H9 (cell line): ENCODE measurements at regions not wholly inside any gene's neighbourhood (a gene's known extent, or its start where the extent isn't known, plus 50 kb on each side); places are given as distances from the start of the nearest gene placed in this dataset.

Experiments used
- DNase-seq: peaks from one replicate; pipeline ENCODE4 v3.0.0-alpha.2; 2017
- H2AFZ ChIP-seq: one replicate; pipeline ENCODE4 v1.6.1; 2013; ENCODE audit warnings: mild to moderate bottlenecking, low read length, control low read depth, moderate library complexity
- H2AK5ac ChIP-seq: 2 replicates; pipeline ENCODE4 v1.6.1; 2013; ENCODE audit warnings: low read length, control low read depth, mixed read lengths; ENCODE audit not compliant: insufficient read length
- H2BK120ac ChIP-seq: one replicate; pipeline ENCODE4 v1.6.1; 2013; ENCODE audit warnings: low read depth, mild to moderate bottlenecking, low read length, control low read depth, inconsistent platforms; ENCODE audit not compliant: poor library complexity, severe bottlenecking
- H2BK12ac ChIP-seq: 2 replicates; pipeline ENCODE4 v1.6.1; 2013; ENCODE audit warnings: low read length, control low read depth, mixed read lengths, low read depth; ENCODE audit not compliant: insufficient read length
- H2BK15ac ChIP-seq: 2 replicates; pipeline ENCODE4 v1.6.1; 2013; ENCODE audit warnings: low read depth, low read length, control low read depth
- H2BK20ac ChIP-seq: one replicate; pipeline ENCODE4 v1.6.1; 2013; ENCODE audit warnings: low read depth, mild to moderate bottlenecking, low read length, control low read depth, inconsistent platforms; ENCODE audit not compliant: poor library complexity, severe bottlenecking
- H2BK5ac ChIP-seq: 2 replicates; pipeline ENCODE4 v1.6.1; 2013; ENCODE audit warnings: low read length, control low read depth, mixed read lengths; ENCODE audit not compliant: insufficient read length
- H3K14ac ChIP-seq: 2 replicates; pipeline ENCODE4 v1.6.1; 2013; ENCODE audit warnings: low read length, control low read depth; ENCODE audit not compliant: insufficient read depth
- H3K18ac ChIP-seq: 2 replicates; pipeline ENCODE4 v1.6.1; 2013; ENCODE audit warnings: low read depth, mild to moderate bottlenecking, mixed read lengths, low read length, control low read depth; ENCODE audit not compliant: insufficient read length
- H3K23ac ChIP-seq: 2 replicates; pipeline ENCODE4 v1.6.1; 2013; ENCODE audit warnings: low read length, control low read depth, mixed read lengths, low read depth; ENCODE audit not compliant: insufficient read length
- H3K23me2 ChIP-seq: 2 replicates; pipeline ENCODE4 v1.6.1; 2013; ENCODE audit warnings: low read depth, mild to moderate bottlenecking, mixed read lengths, low read length, control low read depth; ENCODE audit not compliant: insufficient read length, poor library complexity, severe bottlenecking
- H3K27ac ChIP-seq: 2 replicates; pipeline ENCODE4 v1.5.1; 2013; ENCODE audit warnings: low read length, control low read depth, mixed read lengths, low read depth; ENCODE audit not compliant: insufficient read length
- H3K27me3 ChIP-seq: 2 replicates; pipeline ENCODE4 v1.6.1; 2013; ENCODE audit warnings: low read length, control low read depth, inconsistent platforms; ENCODE audit not compliant: insufficient read depth
- H3K4ac ChIP-seq: 2 replicates; pipeline ENCODE4 v1.6.1; 2013; ENCODE audit warnings: low read depth, mild to moderate bottlenecking, control low read depth, inconsistent platforms, low read length, moderate library complexity
- H3K4me1 ChIP-seq: 2 replicates; pipeline ENCODE4 v1.6.1; 2013; ENCODE audit warnings: low read length, control low read depth, inconsistent platforms; ENCODE audit not compliant: insufficient read depth
- H3K4me2 ChIP-seq: 2 replicates; pipeline ENCODE4 v1.6.1; 2013; ENCODE audit warnings: low read length, control low read depth, mixed read lengths; ENCODE audit not compliant: insufficient read length, insufficient read depth
- H3K56ac ChIP-seq: 2 replicates; pipeline ENCODE4 v1.6.1; 2013; ENCODE audit warnings: low read depth, mild to moderate bottlenecking, mixed read lengths, low read length, control low read depth; ENCODE audit not compliant: insufficient read length
- H3K79me1 ChIP-seq: 2 replicates; pipeline ENCODE4 v1.6.1; 2013; ENCODE audit warnings: low read depth, mild to moderate bottlenecking, moderate library complexity, low read length, control low read depth, inconsistent platforms; ENCODE audit not compliant: insufficient read depth, poor library complexity, severe bottlenecking
- H3K79me2 ChIP-seq: 2 replicates; pipeline ENCODE4 v1.6.1; 2013; ENCODE audit warnings: low read length, control low read depth, inconsistent platforms; ENCODE audit not compliant: insufficient read depth
- H3K9ac ChIP-seq: 2 replicates; pipeline ENCODE4 v1.6.1; 2013; ENCODE audit warnings: low read length, control low read depth, mixed read lengths; ENCODE audit not compliant: insufficient read length; ENCODE audit errors: extremely low read depth
- H3K9me3 ChIP-seq: one replicate; pipeline ENCODE4 v1.6.1; 2013; ENCODE audit warnings: low read depth, low read length, inconsistent platforms; ENCODE audit not compliant: control insufficient read depth
- H3T11ph ChIP-seq: one replicate; pipeline ENCODE4 v1.6.1; 2013; ENCODE audit warnings: mild to moderate bottlenecking, low read length, control low read depth, inconsistent platforms
- H4K20me1 ChIP-seq: one replicate; pipeline ENCODE4 v1.6.1; 2013; ENCODE audit not compliant: control insufficient read depth, insufficient read length, insufficient read depth
- H4K5ac ChIP-seq: 2 replicates; pipeline ENCODE4 v1.6.1; 2013; ENCODE audit warnings: low read depth, mild to moderate bottlenecking, mixed read lengths, low read length, control low read depth; ENCODE audit not compliant: insufficient read length
- H4K8ac ChIP-seq: replicated peaks from 2 replicates; pipeline ENCODE4 v1.6.1; 2013; ENCODE audit warnings: low read length, control low read depth, mixed read lengths, low read depth; ENCODE audit not compliant: insufficient read length
- H4K91ac ChIP-seq: 2 replicates; pipeline ENCODE4 v1.6.1; 2013; ENCODE audit warnings: low read depth, mild to moderate bottlenecking, moderate library complexity, mixed read lengths, low read length, control low read depth; ENCODE audit not compliant: insufficient read length
- H3K27ac Mint-ChIP-seq, 3 experiments: 2 replicates in 2 of 3; 3 replicates in 1 of 3; pipeline ENCODE4 v1.8.0; 2020 to 2021; ENCODE audit warnings: mixed read lengths in 3 of 3, mild to moderate bottlenecking in 1 of 3, moderate library complexity in 1 of 3
- H3K27me3 Mint-ChIP-seq: 2 replicates; pipeline ENCODE4 v1.8.0; 2021; ENCODE audit warnings: low read depth, mild to moderate bottlenecking, moderate library complexity, mixed read lengths
- H3K36me3 Mint-ChIP-seq, 3 experiments: 2 replicates in 2 of 3; 3 replicates in 1 of 3; pipeline ENCODE4 v1.8.0; 2020 to 2021; ENCODE audit warnings: low read depth in 3 of 3, mixed read lengths in 3 of 3; ENCODE audit not compliant: insufficient read depth in 1 of 3
- H3K4me1 Mint-ChIP-seq, 2 experiments: 2 replicates each; pipeline ENCODE4 v1.8.0; 2020; ENCODE audit warnings: mixed read lengths in 2 of 2
- H3K4me3 Mint-ChIP-seq, 2 experiments: 2 replicates in 1 of 2; 3 replicates in 1 of 2; pipeline ENCODE4 v1.8.0; 2020 to 2021; ENCODE audit warnings: mild to moderate bottlenecking in 2 of 2, mixed read lengths in 2 of 2, moderate library complexity in 1 of 2
- H3K9me3 Mint-ChIP-seq, 2 experiments: 2 replicates in 1 of 2; 3 replicates in 1 of 2; pipeline ENCODE4 v1.8.0; 2020; ENCODE audit warnings: mild to moderate bottlenecking in 2 of 2, mixed read lengths in 2 of 2, moderate library complexity in 1 of 2
- WGBS: extraction: QIAGEN DNeasy Blood & Tissue Kit; methylation state at CpG from one replicate; pipeline ENCODE4 v1.1.7; 2013; ENCODE audit warnings: missing lambda C conversion rate, low lambda C conversion rate, mixed read lengths; ENCODE audit not compliant: insufficient read length; ENCODE audit errors: extremely low coverage; 5-methylcytosine and 5-hydroxymethylcytosine counted together
- TF ChIP-seq, protein P1 (sequence below): fragments of 200-600 bp; sonication (generic); conservative IDR thresholded peaks from 3 replicates; pipeline ENCODE4 v1.8.0; 2021; ENCODE audit warnings: antibody characterized with exemption, mild to moderate bottlenecking

DNA sequence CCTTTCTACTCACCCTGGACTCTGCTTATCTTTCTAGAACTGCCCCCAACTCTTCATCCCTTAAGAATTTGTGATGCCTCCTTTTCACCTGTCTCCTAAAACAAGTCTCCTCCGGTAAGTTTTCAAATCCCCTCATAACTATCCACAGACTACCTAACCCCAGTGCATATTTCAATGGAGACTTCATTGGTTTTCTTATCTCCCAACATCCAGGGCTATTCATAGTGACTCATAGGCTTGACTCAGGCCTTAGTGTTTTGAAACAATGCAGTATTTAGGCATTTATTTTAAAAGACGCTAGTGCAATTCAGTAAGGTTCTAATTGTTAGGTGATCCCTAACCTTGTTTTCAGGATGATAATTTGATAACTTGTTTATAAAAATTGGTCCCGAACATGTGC is 399.2 kb downstream of the CPS1 start:
- Histone ChIP-seq H2BK120ac (no peak overlapping the region), H3K4me2 (no peak overlapping the region), H4K91ac (no peak overlapping the region), H2AK5ac (no peak overlapping the region), H3K79me2 (no peaks in the 10 kb centered on the region), H3K18ac (no peak overlapping the region), H2BK15ac (no peak overlapping the region), H4K5ac (no peak overlapping the region), H4K20me1 (no peaks in the 10 kb centered on the region), H3T11ph (no peak overlapping the region), H3K23ac (no peak overlapping the region), H3K56ac (no peak overlapping the region), H3K79me1 (no peaks in the 10 kb centered on the region), H2BK5ac (no peak overlapping the region), H3K4ac (no peak overlapping the region), H4K8ac (no peak overlapping the region), H3K27me3 (no peaks in the 10 kb centered on the region), H3K27ac (no peak overlapping the region), H3K4me1 (no peaks in the 10 kb centered on the region), H2BK20ac (no peak overlapping the region), H2AFZ (no peak overlapping the region), H3K9me3 (no peaks in the 10 kb centered on the region), H3K9ac (no peak overlapping the region), H3K14ac (no peak overlapping the region), H2BK12ac (no peak overlapping the region), H3K23me2 (no peaks in the 10 kb centered on the region)
- Mint-ChIP-seq H3K36me3 (no peaks in the 10 kb centered on the region), H3K27me3 (no peaks in the 10 kb centered on the region), H3K9me3 (no peaks in the 10 kb centered on the region), H3K4me1 (no peaks in the 10 kb centered on the region), H3K27ac (no peak overlapping the region), H3K4me3 (no peak overlapping the region)
- no peak for DNase-seq
- TF ChIP-seq, protein P1, sequence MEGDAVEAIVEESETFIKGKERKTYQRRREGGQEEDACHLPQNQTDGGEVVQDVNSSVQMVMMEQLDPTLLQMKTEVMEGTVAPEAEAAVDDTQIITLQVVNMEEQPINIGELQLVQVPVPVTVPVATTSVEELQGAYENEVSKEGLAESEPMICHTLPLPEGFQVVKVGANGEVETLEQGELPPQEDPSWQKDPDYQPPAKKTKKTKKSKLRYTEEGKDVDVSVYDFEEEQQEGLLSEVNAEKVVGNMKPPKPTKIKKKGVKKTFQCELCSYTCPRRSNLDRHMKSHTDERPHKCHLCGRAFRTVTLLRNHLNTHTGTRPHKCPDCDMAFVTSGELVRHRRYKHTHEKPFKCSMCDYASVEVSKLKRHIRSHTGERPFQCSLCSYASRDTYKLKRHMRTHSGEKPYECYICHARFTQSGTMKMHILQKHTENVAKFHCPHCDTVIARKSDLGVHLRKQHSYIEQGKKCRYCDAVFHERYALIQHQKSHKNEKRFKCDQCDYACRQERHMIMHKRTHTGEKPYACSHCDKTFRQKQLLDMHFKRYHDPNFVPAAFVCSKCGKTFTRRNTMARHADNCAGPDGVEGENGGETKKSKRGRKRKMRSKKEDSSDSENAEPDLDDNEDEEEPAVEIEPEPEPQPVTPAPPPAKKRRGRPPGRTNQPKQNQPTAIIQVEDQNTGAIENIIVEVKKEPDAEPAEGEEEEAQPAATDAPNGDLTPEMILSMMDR: no peak
- WGBS: no CpG with 5 or more reads among the region's 3 CpGs
